H9 (cell line): ENCODE measurements at regions not wholly inside any gene's neighbourhood (a gene's known extent, or its start where the extent isn't known, plus 50 kb on each side); places are given as distances from the start of the nearest gene placed in this dataset.

Source experiments
- DNase-seq: peaks from one replicate; pipeline ENCODE4 v3.0.0-alpha.2; 2017
- H2AFZ ChIP-seq: one replicate; pipeline ENCODE4 v1.6.1; 2013; ENCODE audit warnings: mild to moderate bottlenecking, low read length, control low read depth, moderate library complexity
- H2AK5ac ChIP-seq: 2 replicates; pipeline ENCODE4 v1.6.1; 2013; ENCODE audit warnings: low read length, control low read depth, mixed read lengths; ENCODE audit not compliant: insufficient read length
- H2BK120ac ChIP-seq: one replicate; pipeline ENCODE4 v1.6.1; 2013; ENCODE audit warnings: low read depth, mild to moderate bottlenecking, low read length, control low read depth, inconsistent platforms; ENCODE audit not compliant: poor library complexity, severe bottlenecking
- H2BK12ac ChIP-seq: 2 replicates; pipeline ENCODE4 v1.6.1; 2013; ENCODE audit warnings: low read length, control low read depth, mixed read lengths, low read depth; ENCODE audit not compliant: insufficient read length
- H2BK15ac ChIP-seq: 2 replicates; pipeline ENCODE4 v1.6.1; 2013; ENCODE audit warnings: low read depth, low read length, control low read depth
- H2BK20ac ChIP-seq: one replicate; pipeline ENCODE4 v1.6.1; 2013; ENCODE audit warnings: low read depth, mild to moderate bottlenecking, low read length, control low read depth, inconsistent platforms; ENCODE audit not compliant: poor library complexity, severe bottlenecking
- H2BK5ac ChIP-seq: 2 replicates; pipeline ENCODE4 v1.6.1; 2013; ENCODE audit warnings: low read length, control low read depth, mixed read lengths; ENCODE audit not compliant: insufficient read length
- H3K14ac ChIP-seq: 2 replicates; pipeline ENCODE4 v1.6.1; 2013; ENCODE audit warnings: low read length, control low read depth; ENCODE audit not compliant: insufficient read depth
- H3K18ac ChIP-seq: 2 replicates; pipeline ENCODE4 v1.6.1; 2013; ENCODE audit warnings: low read depth, mild to moderate bottlenecking, mixed read lengths, low read length, control low read depth; ENCODE audit not compliant: insufficient read length
- H3K23ac ChIP-seq: 2 replicates; pipeline ENCODE4 v1.6.1; 2013; ENCODE audit warnings: low read length, control low read depth, mixed read lengths, low read depth; ENCODE audit not compliant: insufficient read length
- H3K23me2 ChIP-seq: 2 replicates; pipeline ENCODE4 v1.6.1; 2013; ENCODE audit warnings: low read depth, mild to moderate bottlenecking, mixed read lengths, low read length, control low read depth; ENCODE audit not compliant: insufficient read length, poor library complexity, severe bottlenecking
- H3K27ac ChIP-seq: 2 replicates; pipeline ENCODE4 v1.5.1; 2013; ENCODE audit warnings: low read length, control low read depth, mixed read lengths, low read depth; ENCODE audit not compliant: insufficient read length
- H3K27me3 ChIP-seq: 2 replicates; pipeline ENCODE4 v1.6.1; 2013; ENCODE audit warnings: low read length, control low read depth, inconsistent platforms; ENCODE audit not compliant: insufficient read depth
- H3K4ac ChIP-seq: 2 replicates; pipeline ENCODE4 v1.6.1; 2013; ENCODE audit warnings: low read depth, mild to moderate bottlenecking, control low read depth, inconsistent platforms, low read length, moderate library complexity
- H3K4me1 ChIP-seq: 2 replicates; pipeline ENCODE4 v1.6.1; 2013; ENCODE audit warnings: low read length, control low read depth, inconsistent platforms; ENCODE audit not compliant: insufficient read depth
- H3K4me2 ChIP-seq: 2 replicates; pipeline ENCODE4 v1.6.1; 2013; ENCODE audit warnings: low read length, control low read depth, mixed read lengths; ENCODE audit not compliant: insufficient read length, insufficient read depth
- H3K56ac ChIP-seq: 2 replicates; pipeline ENCODE4 v1.6.1; 2013; ENCODE audit warnings: low read depth, mild to moderate bottlenecking, mixed read lengths, low read length, control low read depth; ENCODE audit not compliant: insufficient read length
- H3K79me1 ChIP-seq: 2 replicates; pipeline ENCODE4 v1.6.1; 2013; ENCODE audit warnings: low read depth, mild to moderate bottlenecking, moderate library complexity, low read length, control low read depth, inconsistent platforms; ENCODE audit not compliant: insufficient read depth, poor library complexity, severe bottlenecking
- H3K79me2 ChIP-seq: 2 replicates; pipeline ENCODE4 v1.6.1; 2013; ENCODE audit warnings: low read length, control low read depth, inconsistent platforms; ENCODE audit not compliant: insufficient read depth
- H3K9ac ChIP-seq: 2 replicates; pipeline ENCODE4 v1.6.1; 2013; ENCODE audit warnings: low read length, control low read depth, mixed read lengths; ENCODE audit not compliant: insufficient read length; ENCODE audit errors: extremely low read depth
- H3K9me3 ChIP-seq: one replicate; pipeline ENCODE4 v1.6.1; 2013; ENCODE audit warnings: low read depth, low read length, inconsistent platforms; ENCODE audit not compliant: control insufficient read depth
- H3T11ph ChIP-seq: one replicate; pipeline ENCODE4 v1.6.1; 2013; ENCODE audit warnings: mild to moderate bottlenecking, low read length, control low read depth, inconsistent platforms
- H4K20me1 ChIP-seq: one replicate; pipeline ENCODE4 v1.6.1; 2013; ENCODE audit not compliant: control insufficient read depth, insufficient read length, insufficient read depth
- H4K5ac ChIP-seq: 2 replicates; pipeline ENCODE4 v1.6.1; 2013; ENCODE audit warnings: low read depth, mild to moderate bottlenecking, mixed read lengths, low read length, control low read depth; ENCODE audit not compliant: insufficient read length
- H4K8ac ChIP-seq: replicated peaks from 2 replicates; pipeline ENCODE4 v1.6.1; 2013; ENCODE audit warnings: low read length, control low read depth, mixed read lengths, low read depth; ENCODE audit not compliant: insufficient read length
- H4K91ac ChIP-seq: 2 replicates; pipeline ENCODE4 v1.6.1; 2013; ENCODE audit warnings: low read depth, mild to moderate bottlenecking, moderate library complexity, mixed read lengths, low read length, control low read depth; ENCODE audit not compliant: insufficient read length
- H3K27ac Mint-ChIP-seq, 3 experiments: 2 replicates in 2 of 3; 3 replicates in 1 of 3; pipeline ENCODE4 v1.8.0; 2020 to 2021; ENCODE audit warnings: mixed read lengths in 3 of 3, mild to moderate bottlenecking in 1 of 3, moderate library complexity in 1 of 3
- H3K27me3 Mint-ChIP-seq: 2 replicates; pipeline ENCODE4 v1.8.0; 2021; ENCODE audit warnings: low read depth, mild to moderate bottlenecking, moderate library complexity, mixed read lengths
- H3K36me3 Mint-ChIP-seq, 3 experiments: 2 replicates in 2 of 3; 3 replicates in 1 of 3; pipeline ENCODE4 v1.8.0; 2020 to 2021; ENCODE audit warnings: low read depth in 3 of 3, mixed read lengths in 3 of 3; ENCODE audit not compliant: insufficient read depth in 1 of 3
- H3K4me1 Mint-ChIP-seq, 2 experiments: 2 replicates each; pipeline ENCODE4 v1.8.0; 2020; ENCODE audit warnings: mixed read lengths in 2 of 2
- H3K4me3 Mint-ChIP-seq, 2 experiments: 2 replicates in 1 of 2; 3 replicates in 1 of 2; pipeline ENCODE4 v1.8.0; 2020 to 2021; ENCODE audit warnings: mild to moderate bottlenecking in 2 of 2, mixed read lengths in 2 of 2, moderate library complexity in 1 of 2
- H3K9me3 Mint-ChIP-seq, 2 experiments: 2 replicates in 1 of 2; 3 replicates in 1 of 2; pipeline ENCODE4 v1.8.0; 2020; ENCODE audit warnings: mild to moderate bottlenecking in 2 of 2, mixed read lengths in 2 of 2, moderate library complexity in 1 of 2
- WGBS: extraction: QIAGEN DNeasy Blood & Tissue Kit; methylation state at CpG from one replicate; pipeline ENCODE4 v1.1.7; 2013; ENCODE audit warnings: missing lambda C conversion rate, low lambda C conversion rate, mixed read lengths; ENCODE audit not compliant: insufficient read length; ENCODE audit errors: extremely low coverage; 5-methylcytosine and 5-hydroxymethylcytosine counted together
- TF ChIP-seq, protein P1 (sequence below): fragments of 200-600 bp; sonication (generic); conservative IDR thresholded peaks from 3 replicates; pipeline ENCODE4 v1.8.0; 2021; ENCODE audit warnings: antibody characterized with exemption, mild to moderate bottlenecking

DNA sequence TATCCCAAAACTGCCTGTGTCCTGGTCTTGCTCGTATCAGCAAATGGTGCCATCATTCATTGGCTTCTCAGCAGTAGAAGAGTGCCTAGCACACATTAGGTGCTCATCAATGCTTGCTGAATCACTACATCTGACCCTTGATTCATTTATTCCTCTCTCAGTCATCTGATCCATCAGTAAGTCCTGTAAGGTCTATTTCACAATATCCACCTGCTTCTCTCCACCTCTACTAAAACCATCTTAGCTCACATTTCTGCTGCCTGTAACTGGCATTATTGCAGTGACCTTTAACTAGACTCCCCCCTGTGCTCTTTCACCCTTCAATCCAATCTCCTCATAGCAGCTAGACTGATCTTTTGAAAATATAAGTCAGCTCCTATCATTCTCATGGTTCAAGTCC lies 387.6 kb upstream of the SPRED2 start:
- H2AK5ac ChIP-seq = no peak overlapping the region
- H3K9ac ChIP-seq = no peak overlapping the region
- no peak overlapping the region for H2BK15ac ChIP-seq
- H2BK5ac ChIP-seq = no peak overlapping the region
- H3K23me2 ChIP-seq = no peaks in the 10 kb centered on the region
- H3K27me3 ChIP-seq = no peaks in the 10 kb centered on the region
- no peak overlapping the region for H4K5ac ChIP-seq
- no peak overlapping the region for H3K27ac Mint-ChIP-seq
- no peaks in the 10 kb centered on the region for H3K79me1 ChIP-seq
- H3K9me3 ChIP-seq = no peaks in the 10 kb centered on the region
- H3T11ph ChIP-seq = no peak overlapping the region
- no peaks in the 10 kb centered on the region for H3K79me2 ChIP-seq
- no peak overlapping the region for H3K18ac ChIP-seq
- no peak overlapping the region for H2AFZ ChIP-seq
- H3K14ac ChIP-seq = no peak overlapping the region
- WGBS = no CpG with 5 or more reads among the region's 1 CpG
- H3K4me3 Mint-ChIP-seq = no peak overlapping the region
- H4K91ac ChIP-seq = no peak overlapping the region
- H3K4me1 Mint-ChIP-seq = peaks cover 6 to 8% of the 10 kb centered on the region in 2 experiments
- no peak overlapping the region for H3K56ac ChIP-seq
- H2BK120ac ChIP-seq = no peak overlapping the region
- H3K27ac ChIP-seq = no peak overlapping the region
- H2BK12ac ChIP-seq = no peak overlapping the region
- DNase-seq = no peak
- TF ChIP-seq, protein P1, sequence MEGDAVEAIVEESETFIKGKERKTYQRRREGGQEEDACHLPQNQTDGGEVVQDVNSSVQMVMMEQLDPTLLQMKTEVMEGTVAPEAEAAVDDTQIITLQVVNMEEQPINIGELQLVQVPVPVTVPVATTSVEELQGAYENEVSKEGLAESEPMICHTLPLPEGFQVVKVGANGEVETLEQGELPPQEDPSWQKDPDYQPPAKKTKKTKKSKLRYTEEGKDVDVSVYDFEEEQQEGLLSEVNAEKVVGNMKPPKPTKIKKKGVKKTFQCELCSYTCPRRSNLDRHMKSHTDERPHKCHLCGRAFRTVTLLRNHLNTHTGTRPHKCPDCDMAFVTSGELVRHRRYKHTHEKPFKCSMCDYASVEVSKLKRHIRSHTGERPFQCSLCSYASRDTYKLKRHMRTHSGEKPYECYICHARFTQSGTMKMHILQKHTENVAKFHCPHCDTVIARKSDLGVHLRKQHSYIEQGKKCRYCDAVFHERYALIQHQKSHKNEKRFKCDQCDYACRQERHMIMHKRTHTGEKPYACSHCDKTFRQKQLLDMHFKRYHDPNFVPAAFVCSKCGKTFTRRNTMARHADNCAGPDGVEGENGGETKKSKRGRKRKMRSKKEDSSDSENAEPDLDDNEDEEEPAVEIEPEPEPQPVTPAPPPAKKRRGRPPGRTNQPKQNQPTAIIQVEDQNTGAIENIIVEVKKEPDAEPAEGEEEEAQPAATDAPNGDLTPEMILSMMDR = no peak
- peaks cover 0 to 4% (median 2%) of the 10 kb centered on the region in 3 experiments; a peak in 4 of 7 replicates for H3K36me3 Mint-ChIP-seq
- H3K4me2 ChIP-seq = no peak overlapping the region
- no peaks in the 10 kb centered on the region; the same call in 1 of the 2 replicates for H3K27me3 Mint-ChIP-seq
- no peak overlapping the region for H2BK20ac ChIP-seq
- no peaks in the 10 kb centered on the region for H4K20me1 ChIP-seq
- H4K8ac ChIP-seq = no peak overlapping the region
- H3K23ac ChIP-seq = no peak overlapping the region
- H3K4me1 ChIP-seq = no peaks in the 10 kb centered on the region; the same call in 1 of the 2 replicates
- no peak overlapping the region for H3K4ac ChIP-seq
- peaks cover 4% of the 10 kb centered on the region in 2 experiments; a peak in 4 of 5 replicates for H3K9me3 Mint-ChIP-seq
